ENCODE measurements at regions not wholly inside any gene's neighbourhood (a gene's known extent, or its start where the extent isn't known, plus 50 kb on each side); places are given as distances from the start of the nearest gene placed in this dataset.
"Not testable (repeated sequence)": the region's sequence is repeated elsewhere in the genome, so short reads cannot be mapped to it uniquely, and the experiment has no call there.

GRCh38 chr16:13727943-13728342, 192.0 kb upstream of the ERCC4 start:
- intact Hi-C loops (cut with micrococcal nuclease), result no loop called here
- Mint-ChIP-seq H3K4me1 (no peaks in the 10 kb centered on the region), H3K27ac (no peak overlapping the region), H3K27me3 (no peaks in the 10 kb centered on the region), H3K36me3 (ENCODE audit: low read depth) (no peaks in the 10 kb centered on the region), H3K9me3 (peaks cover 17% of the 10 kb centered on the region), H3K4me3 (no peak overlapping the region)
- TF ChIP-seq CTCF (IDR thresholded peaks at IDR 0.05), result no peak
- POLR2A ChIA-PET, result no interaction called here
- DNase-seq (no peak), ATAC-seq (ENCODE audit: low read depth) (no peak)
- CTCF ChIA-PET, result no interaction called here

GRCh38 chr16:13733561-13733960, 186.4 kb upstream of the ERCC4 start:
- Mint-ChIP-seq H3K4me3 (no peak overlapping the region), H3K27me3 (no peaks in the 10 kb centered on the region), H3K36me3 (ENCODE audit: low read depth) (no peaks in the 10 kb centered on the region), H3K27ac (no peak overlapping the region), H3K9me3 (peaks cover 3% of the 10 kb centered on the region), H3K4me1 (no peaks in the 10 kb centered on the region)
- DNase-seq (no peak), ATAC-seq (ENCODE audit: low read depth) (no peak)
- intact Hi-C loops (cut with micrococcal nuclease), result no loop called here
- TF ChIP-seq CTCF (IDR thresholded peaks at IDR 0.05), result no peak
- ChIA-PET CTCF (no interaction called here), POLR2A (no interaction called here)

- CTCF ChIA-PET; POLR2A ChIA-PET; H3K36me3 Mint-ChIP-seq (ENCODE audit: low read depth): not testable (repeated sequence)
These were observed 180.2 kb upstream of the ERCC4 start for GRCh38 chr16:13739621-13740373.

GRCh38 chr16:13742928-13743327, 177.0 kb upstream of the ERCC4 start:
- intact Hi-C loops (cut with micrococcal nuclease), result no loop called here
- ATAC-seq (ENCODE audit: low read depth), result no peak
- H3K36me3 Mint-ChIP-seq (ENCODE audit: low read depth), result no peaks in the 10 kb centered on the region

More at GRCh38 chr16:13739621-13740373, 180.2 kb upstream of the ERCC4 start:
- H3K9me3 Mint-ChIP-seq; ATAC-seq (ENCODE audit: low read depth); DNase-seq; H3K27ac Mint-ChIP-seq; H3K27me3 Mint-ChIP-seq; intact Hi-C loops (cut with micrococcal nuclease); H3K4me1 Mint-ChIP-seq; H3K4me3 Mint-ChIP-seq: not testable (repeated sequence)

DNA sequence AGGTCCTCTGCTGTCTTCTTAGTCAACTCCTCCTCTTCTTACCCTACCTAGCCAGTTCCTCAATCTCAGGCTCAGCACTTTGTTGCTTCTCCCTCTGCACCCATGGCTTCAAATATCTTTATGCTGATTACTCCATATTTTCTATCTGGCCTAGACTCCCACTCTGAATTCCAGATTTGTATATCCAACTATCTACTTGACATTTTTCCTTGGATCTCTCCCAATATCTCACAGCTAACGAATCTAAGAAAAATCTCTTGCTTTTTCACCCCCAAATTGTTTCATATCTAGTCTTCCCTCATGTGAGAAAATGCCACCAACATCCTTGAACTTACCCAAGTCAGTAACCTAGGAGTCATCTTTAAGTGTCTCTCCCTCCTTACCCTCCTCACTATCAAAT, 176.4 kb upstream of the ERCC4 start:
- no peaks in the 10 kb centered on the region for H3K27me3 Mint-ChIP-seq
- H3K36me3 Mint-ChIP-seq (ENCODE audit: low read depth), result no peaks in the 10 kb centered on the region
- intact Hi-C loops (cut with micrococcal nuclease), result no loop called here
- ChIA-PET CTCF (no interaction called here), POLR2A (no interaction called here)
- DNase-seq (no peak), ATAC-seq (ENCODE audit: low read depth) (no peak)
- no peak overlapping the region for H3K4me3 Mint-ChIP-seq
- no peaks in the 10 kb centered on the region for H3K4me1 Mint-ChIP-seq
- H3K9me3 Mint-ChIP-seq, result peaks cover 6% of the 10 kb centered on the region
- H3K27ac Mint-ChIP-seq, result no peak overlapping the region
- TF ChIP-seq CTCF (IDR thresholded peaks at IDR 0.05), result no peak

More at GRCh38 chr16:13742928-13743327, 177.0 kb upstream of the ERCC4 start:
- TF ChIP-seq CTCF (IDR thresholded peaks at IDR 0.05), result no peak
- POLR2A ChIA-PET, result no interaction called here
- H3K4me1 Mint-ChIP-seq, result no peaks in the 10 kb centered on the region
- H3K4me3 Mint-ChIP-seq, result no peak overlapping the region
- CTCF ChIA-PET, result no interaction called here
- H3K9me3 Mint-ChIP-seq, result peaks cover 6% of the 10 kb centered on the region
- no peak for DNase-seq
- H3K27ac Mint-ChIP-seq, result no peak overlapping the region
- H3K27me3 Mint-ChIP-seq, result no peaks in the 10 kb centered on the region

Data from activated B cell treated with CpG ODN at 0.5 μM for 24 hours (primary cell).